Lower leg skin (tissue), 4 donors: ENCODE measurements at regions not wholly inside any gene's neighbourhood (a gene's known extent, or its start where the extent isn't known, plus 50 kb on each side); places are given as distances from the start of the nearest gene placed in this dataset.

Experiments
- DNase-seq, 2 donors: peaks; one replicate each; pipeline ENCODE4 v3.0.0-alpha.2; 2019; ENCODE audit warnings: low spot score in 2 of 2
- H3K4me3 ChIP-seq: fragments of 200-600 bp; sonication (generic); 2 replicates; pipeline ENCODE4 v1.5.1; 2017; ENCODE audit warnings: mild to moderate bottlenecking, low read depth; ENCODE audit not compliant: poor library complexity, severe bottlenecking
- CTCF ChIP-seq, 3 donors: fragments of 450-650 bp; IDR thresholded peaks; one replicate each; pipeline ENCODE4 v1.5.1; 2016; ENCODE audit warnings: antibody characterized with exemption in 3 of 3, mild to moderate bottlenecking in 3 of 3, moderate library complexity in 2 of 3
- POLR2A ChIP-seq, 2 donors: fragments of 450-650 bp; IDR thresholded peaks; one replicate each; pipeline ENCODE4 v1.6.1; 2016 to 2017; ENCODE audit warnings: antibody characterized with exemption in 2 of 2, mild to moderate bottlenecking in 1 of 2, moderate library complexity in 1 of 2
- WGBS, 2 donors: methylation state at CpG; one replicate each; pipeline ENCODE4 v1.1.5; 2018; 5-methylcytosine and 5-hydroxymethylcytosine counted together
- intact Hi-C: fragments of 100-400 bp; cut with DNase I; formaldehyde crosslinking; loops from one replicate; pipeline ENCODE4 v1.15.0; 2023; ENCODE audit warnings: low total_unique reads

DNA sequence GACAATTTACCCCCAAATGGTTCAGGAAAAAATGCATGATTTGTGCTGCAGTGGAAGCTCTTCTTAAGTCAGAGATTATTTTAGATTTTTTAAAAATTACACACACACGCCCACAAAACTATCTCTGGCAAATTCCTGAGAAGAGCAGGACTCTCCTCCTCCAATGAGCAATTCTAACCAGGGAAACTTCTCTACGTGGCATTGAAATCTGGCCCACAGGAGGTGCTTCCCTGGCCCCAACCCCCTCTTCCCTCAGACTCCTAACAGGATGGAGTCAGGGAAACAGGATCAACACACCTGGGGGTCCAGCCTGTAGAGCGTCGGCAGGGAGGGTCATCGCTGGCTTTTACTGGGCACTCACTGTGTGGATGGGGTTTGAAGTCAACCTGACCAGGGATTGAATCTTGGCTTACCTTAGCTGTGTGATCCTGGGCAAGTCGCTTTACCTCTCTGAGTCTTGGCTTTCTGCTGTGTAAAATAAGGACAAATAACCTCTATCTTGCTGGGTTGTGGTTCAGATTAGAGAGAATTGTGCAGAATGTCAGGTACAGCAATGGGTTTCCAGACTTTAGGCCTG, 65.4 kb upstream of the ASAP2 start:
- intact Hi-C loops = no loop called here
- DNase-seq = no peak
- TF ChIP-seq CTCF (IDR thresholded peaks at IDR 0.05) (no peak), POLR2A (IDR thresholded peaks at IDR 0.05) (no peak)
- H3K4me3 ChIP-seq = no peak overlapping the region
- 83 to 87% methylated on average over 6 of the region's 6 CpGs for WGBS, 2 donors

- intact Hi-C loops = no loop called here
- no peak for TF ChIP-seq POLR2A (IDR thresholded peaks at IDR 0.05)
These were observed 66.0 kb upstream of the ASAP2 start for GRCh38 chr2:9140645-9141044.

GRCh38 chr2:9139491-9140443, 66.8 kb upstream of the ASAP2 start:
- WGBS, 2 donors = 35 to 43% methylated on average over 15 to 19 of the region's 19 CpGs
- TF ChIP-seq POLR2A (IDR thresholded peaks at IDR 0.05) = no peak
- TF ChIP-seq CTCF (IDR thresholded peaks at IDR 0.05) = no peak
- no peak overlapping the region for H3K4me3 ChIP-seq
- intact Hi-C loops = no loop called here
- peak; percentile 67 to 95 for DNase-seq

More at GRCh38 chr2:9140645-9141044, 66.0 kb upstream of the ASAP2 start:
- WGBS, 2 donors = 71 to 87% methylated on average over 7 of the region's 7 CpGs
- H3K4me3 ChIP-seq = no peak overlapping the region
- DNase-seq = no peak

GRCh38 chr2:9137379-9138150, 69.0 kb upstream of the ASAP2 start:
- DNase-seq = no peak
- intact Hi-C loops = no loop called here
- 85% methylated on average over 24 of the region's 24 CpGs for WGBS, 2 donors
- TF ChIP-seq POLR2A (IDR thresholded peaks at IDR 0.05) (no peak), CTCF (IDR thresholded peaks at IDR 0.05) (no peak)
- no peak overlapping the region for H3K4me3 ChIP-seq

- H3K4me3 ChIP-seq = no peak overlapping the region
- no peak for DNase-seq
- TF ChIP-seq POLR2A (IDR thresholded peaks at IDR 0.05) (no peak), CTCF (IDR thresholded peaks at IDR 0.05) (no peak)
- intact Hi-C loops = no loop called here
- 89 to 92% methylated on average over 15 of the region's 15 CpGs for WGBS, 2 donors
These were observed 70.6 kb upstream of the ASAP2 start for GRCh38 chr2:9135822-9136558.
